Embryonic facial prominence (tissue), 1 donor: ENCODE measurements at regions not wholly inside any gene's neighbourhood (a gene's known extent, or its start where the extent isn't known, plus 50 kb on each side); places are given as distances from the start of the nearest gene placed in this dataset.

Experiments used
- DNase-seq: peaks from one replicate; pipeline ENCODE4 v3.0.0-alpha.2; 2016; ENCODE audit errors: extremely low spot score

DNA sequence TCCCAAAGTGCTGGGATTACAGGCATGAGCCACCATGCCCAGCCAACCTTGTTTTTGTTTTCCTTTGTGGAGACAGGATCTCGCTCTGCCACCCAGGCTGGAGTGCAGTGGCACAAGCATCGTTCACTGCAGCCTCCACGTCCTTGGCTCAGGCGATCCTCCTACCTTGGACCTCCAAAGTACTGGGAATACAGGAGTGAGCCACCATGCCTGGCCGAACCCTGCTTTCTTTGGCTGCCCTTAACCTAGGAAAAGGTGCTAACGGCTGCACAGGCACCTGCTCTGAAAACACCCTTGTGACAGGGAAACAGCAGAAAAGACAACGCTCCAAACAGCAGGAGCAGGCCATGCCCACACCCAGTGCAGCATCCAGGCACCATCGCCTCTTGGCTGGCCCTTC is 71.9 kb downstream of the OAT start:
- DNase-seq = no peak

- no peak for DNase-seq
Observed at GRCh38 chr10:124345521-124345920, 73.2 kb downstream of the OAT start.

DNA sequence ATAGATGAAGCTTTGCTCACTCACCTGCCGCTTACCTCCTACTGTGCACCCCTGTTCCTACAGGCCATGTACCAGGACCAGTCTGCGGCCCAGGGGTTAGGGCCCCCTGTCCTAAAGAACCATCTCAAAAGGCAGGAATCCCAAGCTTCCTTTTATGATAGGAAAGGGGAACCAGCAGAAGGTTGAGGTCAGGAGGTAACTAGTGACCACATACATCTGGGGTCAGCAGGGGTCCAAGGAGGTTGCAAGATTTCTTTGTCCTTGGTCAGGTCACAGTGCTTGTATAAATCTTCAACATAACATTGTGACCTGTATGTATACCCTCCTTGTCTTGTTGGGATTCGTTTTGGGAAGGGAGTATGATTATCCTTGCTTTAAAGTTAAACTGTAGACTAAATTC is 73.8 kb downstream of the OAT start:
- DNase-seq = no peak

- no peak for DNase-seq
Observed at GRCh38 chr10:124344266-124344590, 74.5 kb downstream of the OAT start.

DNA sequence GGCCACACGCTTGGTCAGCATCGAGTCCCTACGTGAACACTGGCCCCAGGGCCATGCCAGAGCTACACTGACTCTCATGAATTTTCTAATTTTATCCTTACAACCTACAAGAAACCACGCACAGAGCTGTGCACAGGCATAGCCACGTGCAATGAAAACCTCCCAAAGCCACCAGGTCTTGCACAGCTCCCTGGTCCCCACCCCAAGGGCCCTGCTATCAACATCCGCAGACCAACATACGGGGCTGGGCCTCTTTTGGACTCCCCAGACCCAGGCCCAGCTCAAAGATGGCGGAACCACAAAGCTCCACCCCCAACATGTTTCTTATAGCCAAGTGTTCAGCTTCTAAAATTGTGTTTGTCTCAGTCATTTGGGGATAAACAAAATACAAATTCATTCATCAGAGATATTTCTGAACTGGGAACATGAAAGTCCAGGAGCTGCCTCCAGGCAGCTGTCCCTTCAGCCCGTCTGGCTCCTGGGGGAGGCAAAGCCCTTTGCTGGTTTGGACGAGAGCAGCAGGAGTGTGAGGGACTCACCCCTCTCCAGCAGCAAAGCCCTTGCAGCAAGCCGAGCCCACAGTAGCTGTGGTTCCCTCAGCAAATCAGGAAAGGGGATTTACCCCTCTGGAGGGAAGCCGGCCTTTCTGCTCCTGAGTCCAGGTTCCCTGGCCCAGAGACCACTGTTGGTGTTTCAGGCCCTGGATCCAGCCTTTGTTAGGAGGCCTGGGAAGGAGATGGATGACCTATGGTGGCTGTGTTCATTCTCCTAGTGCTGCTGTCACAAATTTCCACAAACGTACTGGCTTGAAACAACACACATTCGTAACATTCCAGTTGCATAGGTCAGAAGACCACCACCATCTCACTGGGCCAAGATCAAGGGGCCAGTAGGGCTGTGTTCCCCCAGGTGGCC is 75.1 kb downstream of the OAT start:
- no peak for DNase-seq

DNA sequence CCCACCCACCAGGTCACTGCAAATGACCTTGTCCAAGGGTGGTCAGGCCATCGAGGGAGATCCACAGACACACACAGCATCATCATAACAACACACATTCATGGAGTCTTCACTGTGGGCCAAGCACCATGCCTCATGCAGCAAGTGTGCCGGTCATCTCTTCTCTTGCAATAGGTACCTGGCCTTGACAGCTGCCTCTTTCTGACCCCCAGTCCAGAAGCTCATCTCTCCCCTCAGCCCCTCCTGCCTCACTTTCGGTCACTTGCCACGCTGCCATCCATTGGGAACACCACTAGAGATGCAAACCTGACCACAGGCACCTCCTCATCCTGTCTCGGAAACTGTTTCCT is 75.9 kb downstream of the OAT start:
- DNase-seq = no peak

DNA sequence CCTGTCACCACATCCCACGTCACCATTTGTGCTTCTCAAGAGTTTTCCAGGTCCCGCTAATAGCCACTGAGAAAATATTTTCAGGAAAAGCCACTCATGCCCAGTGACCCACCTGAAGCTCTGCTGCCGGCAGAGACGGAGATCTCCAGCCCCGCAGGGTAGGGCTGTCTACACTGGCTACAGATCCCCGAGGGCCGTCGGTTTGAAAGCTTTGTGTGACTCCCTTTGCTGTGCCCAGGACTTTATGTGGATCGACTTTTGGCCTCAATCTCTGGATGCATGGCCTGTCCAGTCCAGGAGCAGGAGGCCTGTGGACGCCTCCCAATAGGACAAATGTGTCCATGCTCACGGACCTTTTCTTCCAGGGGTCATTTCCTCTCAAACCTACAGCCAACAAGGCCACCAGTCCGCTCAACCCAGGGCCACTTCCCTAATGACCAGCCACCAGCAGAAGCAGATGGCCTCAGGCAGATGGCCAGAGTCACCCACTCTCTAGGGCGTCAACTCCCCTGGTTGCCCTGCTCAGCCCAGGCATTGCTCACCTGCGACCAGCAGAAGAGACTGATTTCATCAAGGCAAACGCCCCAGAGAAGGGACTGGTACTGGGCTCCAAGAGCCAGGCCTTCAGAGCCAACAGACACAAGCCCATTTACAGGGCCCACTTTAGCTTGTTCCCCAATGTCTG is 76.4 kb downstream of the OAT start:
- no peak for DNase-seq

- DNase-seq = no peak
Observed at GRCh38 chr10:124341768-124342135, 77.0 kb downstream of the OAT start.

DNA sequence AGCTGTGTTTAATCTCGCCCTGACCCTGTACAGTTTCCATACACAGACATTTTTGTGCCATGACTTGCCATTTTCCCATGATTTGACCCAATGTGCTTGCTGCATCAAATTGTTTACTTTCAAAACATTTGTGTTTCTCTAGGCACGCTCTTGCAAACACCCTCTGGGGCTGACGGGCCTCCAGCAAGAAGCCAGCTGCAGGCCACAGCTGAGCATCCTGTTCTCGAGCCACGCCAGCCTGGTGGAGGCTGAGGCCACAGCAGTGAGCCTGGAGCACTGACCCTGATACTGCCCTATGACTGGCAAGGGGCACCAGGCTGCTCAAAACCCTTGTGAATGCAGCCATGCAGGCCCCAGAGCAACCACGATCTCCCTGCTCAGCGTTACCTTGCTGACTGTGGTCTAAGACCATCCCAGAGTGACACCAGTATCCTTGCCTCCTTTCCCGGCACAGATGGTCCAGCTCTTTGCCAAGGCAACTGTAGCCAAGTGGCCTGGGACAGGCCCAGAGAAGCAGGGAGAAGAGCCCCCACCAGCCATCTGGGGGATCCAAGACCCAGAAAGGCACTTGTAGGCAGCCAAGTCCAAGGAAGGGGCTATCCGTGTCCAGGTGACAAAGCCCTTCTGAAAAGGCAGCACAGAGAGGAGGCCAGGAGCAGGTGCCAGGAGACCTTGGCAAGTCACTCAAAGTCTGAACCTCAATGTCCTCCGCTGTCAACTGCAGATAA is 78.5 kb downstream of the OAT start:
- no peak for DNase-seq

DNA sequence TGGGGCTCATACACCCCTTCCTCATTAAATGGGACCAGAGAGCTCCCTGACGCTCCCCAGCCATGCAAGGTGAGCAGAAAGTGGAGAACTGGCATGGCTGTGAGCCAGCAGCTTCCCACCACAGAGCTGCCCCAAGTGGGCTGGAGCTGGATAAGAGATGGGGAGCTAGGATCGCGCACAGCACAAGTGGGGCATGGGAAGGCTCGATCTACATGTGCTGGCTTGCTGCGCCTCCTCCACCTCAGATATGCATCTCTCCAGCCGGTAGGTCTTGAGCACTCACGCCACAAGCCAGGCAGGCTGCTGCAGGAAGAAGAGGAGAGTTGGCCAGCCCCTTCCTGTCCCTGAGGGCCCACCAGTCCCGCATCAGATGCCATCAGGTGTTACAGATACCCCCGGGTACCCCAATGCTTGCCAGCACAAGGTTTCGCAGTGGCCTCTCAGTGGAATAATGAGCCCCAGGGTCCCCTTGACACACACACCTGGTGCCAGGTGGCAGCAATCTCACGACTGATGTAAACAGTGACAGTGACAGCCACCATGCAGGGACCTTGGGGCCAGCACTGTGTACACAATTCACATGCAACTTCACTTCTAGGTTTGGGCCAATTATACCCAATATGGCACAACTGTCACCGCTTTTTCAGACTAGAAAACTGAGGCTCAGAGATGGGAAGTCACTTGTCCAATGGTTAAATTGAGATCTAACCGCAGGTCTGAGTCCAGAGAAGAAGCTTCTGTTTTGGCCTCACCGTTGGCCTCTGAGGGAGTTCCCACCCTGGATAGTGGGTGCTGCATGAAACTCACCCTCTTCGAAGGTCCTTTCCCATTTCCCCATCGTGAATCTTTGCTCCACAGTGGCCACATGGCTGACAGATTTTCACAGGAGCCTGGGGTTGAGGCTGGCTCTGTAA is 79.3 kb downstream of the OAT start:
- no peak for DNase-seq

GRCh38 chr10:124338276-124338925 is 80.3 kb downstream of the OAT start:
- no peak for DNase-seq

- DNase-seq = no peak
Observed at GRCh38 chr10:124336186-124336585, 82.5 kb downstream of the OAT start.

- no peak for DNase-seq
Observed at GRCh38 chr10:124333931-124334330, 84.8 kb downstream of the OAT start.

DNA sequence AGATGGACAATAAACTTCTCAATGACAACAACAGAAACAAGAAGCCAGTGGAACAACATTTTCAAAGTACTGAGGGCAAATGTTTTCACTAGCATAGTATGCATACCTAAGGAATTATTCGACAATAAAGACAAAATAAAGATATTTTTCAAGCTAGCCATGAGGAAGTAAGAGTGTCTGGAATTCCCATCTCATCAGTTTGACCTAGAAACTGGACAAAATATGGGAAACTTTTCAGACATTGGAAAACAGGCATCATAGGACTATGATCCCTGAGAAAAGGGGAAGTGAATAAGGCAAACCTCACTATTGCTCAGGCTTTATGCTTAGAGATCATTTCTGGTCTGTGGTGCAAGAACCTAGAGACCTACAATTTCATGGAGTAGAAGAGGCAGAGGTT is 86.3 kb downstream of the OAT start:
- no peak for DNase-seq

DNA sequence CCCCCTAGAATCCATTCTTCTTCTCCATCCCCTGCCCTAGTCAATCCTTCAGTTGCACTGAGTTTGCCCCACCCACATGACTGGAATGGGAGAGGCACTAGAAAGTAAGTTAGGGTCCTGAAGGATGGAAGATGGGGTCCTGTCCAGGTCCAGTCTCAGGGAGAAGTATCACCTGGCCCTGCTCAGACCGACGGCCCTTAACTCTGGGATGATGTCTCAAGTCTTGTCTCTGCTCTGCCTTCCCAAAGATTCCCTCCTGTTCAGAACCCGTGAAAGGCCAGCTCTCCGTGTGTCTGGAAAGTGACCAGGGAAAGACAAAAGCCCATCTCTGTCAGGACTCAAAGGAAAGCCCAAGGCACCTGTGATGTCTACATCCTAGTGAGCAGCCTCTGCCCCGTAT is 88.8 kb downstream of the OAT start:
- no peak for DNase-seq

DNA sequence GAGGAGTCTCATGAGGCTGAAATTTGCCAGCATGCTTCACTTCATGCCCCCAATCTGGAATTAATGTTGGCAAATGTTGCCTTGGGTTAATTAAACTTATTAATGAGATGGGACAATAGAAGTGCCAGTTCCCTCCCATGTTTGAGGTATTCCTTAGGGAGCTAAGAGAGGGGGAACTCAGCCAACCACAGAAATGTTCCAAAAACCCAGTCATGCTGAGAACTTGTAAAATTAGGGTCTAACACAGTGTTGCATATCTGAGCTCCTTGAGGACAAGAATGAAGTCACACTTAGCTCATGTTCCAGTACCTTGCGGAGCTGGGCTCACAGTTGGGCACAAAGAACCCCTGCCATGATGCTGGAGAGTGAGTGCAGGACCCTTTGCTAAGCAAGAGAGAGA is 89.4 kb downstream of the OAT start:
- no peak for DNase-seq

- DNase-seq = no peak
Observed at GRCh38 chr10:124328477-124329220, 90.1 kb downstream of the OAT start.

DNA sequence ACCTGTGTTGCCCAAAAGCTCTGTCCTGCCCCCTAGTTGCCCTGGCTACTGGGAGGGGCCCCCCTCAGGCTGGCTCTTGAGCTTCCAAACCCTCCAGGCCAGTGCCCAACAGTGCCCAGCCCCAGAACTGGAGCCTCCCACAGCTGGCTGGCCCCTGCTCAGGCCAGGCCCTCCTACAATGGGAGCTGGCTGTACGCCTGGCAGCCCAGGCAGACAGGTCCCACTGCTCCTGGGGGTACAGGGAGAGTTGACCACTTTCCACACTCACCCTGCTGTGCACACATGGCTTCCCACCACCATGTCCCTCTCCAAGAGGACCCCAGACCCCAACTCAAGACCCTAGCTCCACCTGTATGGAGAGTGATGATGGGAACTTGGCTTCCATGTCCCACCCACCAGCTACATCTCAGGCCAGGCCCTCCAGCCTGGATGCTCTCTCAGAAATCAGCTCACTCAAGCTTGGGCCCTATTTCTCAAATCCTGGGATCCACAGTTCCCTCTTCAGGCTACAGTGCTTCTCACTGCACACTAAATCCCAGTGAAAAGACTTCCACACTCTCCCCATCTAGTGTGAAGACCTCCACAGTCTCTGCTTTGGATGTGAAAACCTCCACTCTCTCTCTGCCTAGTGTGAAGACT is 92.6 kb downstream of the OAT start:
- no peak for DNase-seq

DNA sequence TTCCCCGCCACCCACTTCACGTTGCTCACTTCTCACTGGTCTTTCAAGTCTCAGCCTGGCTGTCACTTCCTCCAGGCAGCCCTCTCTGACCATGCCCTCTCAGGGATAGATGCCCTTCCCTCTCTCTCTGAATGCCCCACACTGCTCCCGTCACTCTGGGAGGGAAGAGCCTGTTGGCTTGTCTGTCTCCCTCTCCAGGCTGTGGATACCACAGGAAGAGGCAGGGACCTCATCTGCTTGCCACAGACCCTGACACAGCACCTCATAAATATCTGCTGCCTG is 93.1 kb downstream of the OAT start:
- DNase-seq = no peak

- DNase-seq = no peak
Observed at GRCh38 chr10:124324856-124325632, 93.7 kb downstream of the OAT start.
